GM10266 (cell line): ENCODE measurements at regions not wholly inside any gene's neighbourhood (a gene's known extent, or its start where the extent isn't known, plus 50 kb on each side); places are given as distances from the start of the nearest gene placed in this dataset.

Experiments
- DNase-seq: peaks from one replicate; pipeline ENCODE4 v3.0.0; 2012; ENCODE audit errors: extremely low spot score
- CTCF ChIP-seq: IDR thresholded peaks from 2 replicates; pipeline ENCODE4 v1.5.1; 2012; ENCODE audit warnings: mild to moderate bottlenecking, low read depth; ENCODE audit not compliant: control insufficient read depth, insufficient read depth; ENCODE audit errors: missing control alignments

DNA sequence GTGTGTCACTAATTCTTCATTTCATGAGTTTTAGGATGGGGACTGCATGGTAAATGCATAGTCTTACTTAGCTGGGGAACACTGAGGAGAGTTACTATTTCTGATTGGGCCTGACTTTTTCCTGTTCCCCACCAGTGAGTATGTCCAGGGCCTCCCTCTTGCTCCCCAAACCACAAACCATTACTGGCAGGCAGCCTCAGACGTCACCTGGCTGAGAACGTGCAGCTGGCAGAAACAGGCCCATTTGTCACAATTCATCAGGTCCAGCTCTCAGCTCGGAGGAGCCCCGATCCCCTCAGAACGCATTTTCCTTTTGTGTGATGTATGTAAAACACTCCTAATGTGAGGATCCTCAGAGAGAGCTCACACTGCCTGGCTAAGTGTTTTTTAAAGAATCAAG is 71.7 kb upstream of the SIX3 start:
- no peak for TF ChIP-seq CTCF
- no peak for DNase-seq

- no peak for TF ChIP-seq CTCF
- DNase-seq, result no peak
Measured at GRCh38 chr2:44877417-44877816, 64.1 kb upstream of the SIX3 start.

DNA sequence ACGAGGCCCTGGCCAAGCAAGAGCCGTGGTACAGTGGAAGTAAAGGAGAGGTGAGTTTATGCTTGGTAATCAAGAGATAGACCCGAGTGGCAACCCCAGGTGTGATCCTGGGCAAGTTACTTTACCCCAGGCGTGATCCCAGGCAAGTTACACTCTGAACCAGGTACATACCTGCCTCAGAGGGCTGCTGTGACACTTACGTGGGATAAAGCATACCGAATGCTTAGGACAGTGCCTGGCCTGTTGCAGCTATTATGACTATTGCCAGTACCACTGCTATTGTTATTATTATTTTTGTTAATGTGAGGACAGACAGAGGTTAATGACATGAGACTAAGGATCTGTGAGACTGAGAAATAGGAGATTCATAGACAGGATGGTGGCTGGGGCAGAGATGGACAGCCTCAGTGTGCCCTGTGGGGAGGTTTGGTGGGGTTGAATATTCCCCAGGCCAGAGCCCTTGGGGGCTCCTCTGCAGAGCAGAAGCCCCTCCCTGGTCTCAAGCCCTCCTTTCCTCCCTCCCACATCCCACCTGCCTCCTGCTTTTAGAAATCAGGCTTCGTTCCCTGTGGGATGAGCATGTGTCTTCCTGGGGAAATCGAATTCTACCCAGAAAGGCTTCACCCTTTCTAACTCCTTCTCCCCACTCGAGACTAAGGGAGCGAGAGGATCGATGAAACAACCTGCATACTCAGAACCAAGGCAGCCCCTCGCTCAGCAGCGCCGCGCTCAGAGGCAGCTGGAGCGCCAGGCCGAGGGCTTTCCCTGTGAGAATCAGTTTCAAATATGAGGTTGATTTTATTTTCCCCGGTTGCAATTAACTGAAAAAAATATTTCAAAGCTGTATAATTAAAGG is 62.0 kb upstream of the SIX3 start:
- no peak for DNase-seq
- TF ChIP-seq CTCF, result no peak

- no peak for DNase-seq
- TF ChIP-seq CTCF, result no peak
Measured at GRCh38 chr2:44880125-44880483, 61.4 kb upstream of the SIX3 start.

DNA sequence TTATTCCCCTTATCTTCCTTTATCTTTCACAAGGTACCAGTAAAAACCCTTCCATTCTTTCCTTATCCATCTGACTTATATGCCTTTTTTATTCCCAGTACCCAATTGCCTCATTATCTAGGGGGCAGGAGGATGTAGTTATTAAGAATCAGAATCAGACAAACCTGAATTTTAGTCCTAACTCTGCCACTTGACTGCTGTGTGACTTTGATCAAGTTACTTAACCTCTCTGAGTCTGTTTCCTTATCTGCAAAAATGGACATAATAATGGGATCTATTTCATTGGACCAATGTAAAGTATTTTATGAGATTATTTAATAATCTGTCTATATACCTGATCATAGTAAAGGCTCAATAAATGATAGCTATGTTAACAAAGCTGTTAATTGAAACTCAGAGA is 59.6 kb upstream of the SIX3 start:
- no peak for TF ChIP-seq CTCF
- DNase-seq, result no peak

DNA sequence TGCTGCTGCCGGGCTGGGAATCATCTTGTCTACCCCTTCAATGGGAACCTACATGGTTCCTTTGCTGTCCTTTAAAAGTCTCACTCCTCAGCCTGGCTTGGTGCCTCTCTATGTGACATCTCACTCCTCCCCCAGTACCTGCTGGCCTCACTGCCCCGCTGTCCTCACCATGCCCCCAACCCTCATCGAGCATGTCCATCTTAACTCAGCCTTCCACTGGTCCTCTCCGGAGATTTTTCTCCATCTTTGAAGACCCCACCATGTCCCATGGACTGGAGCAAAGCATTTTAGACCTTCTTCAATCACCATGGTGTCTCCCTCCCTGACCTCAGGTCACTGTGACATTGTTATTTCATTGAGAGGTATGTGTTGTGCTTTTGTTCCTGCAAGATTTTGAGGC is 58.1 kb upstream of the SIX3 start:
- DNase-seq, result no peak
- TF ChIP-seq CTCF, result no peak

- no peak for TF ChIP-seq CTCF
- DNase-seq, result no peak
Measured at GRCh38 chr2:44884231-44884630, 57.3 kb upstream of the SIX3 start.
